Vagina (tissue), 2 donors: ENCODE measurements at regions not wholly inside any gene's neighbourhood (a gene's known extent, or its start where the extent isn't known, plus 50 kb on each side); places are given as distances from the start of the nearest gene placed in this dataset.

Experiments
- CTCF ChIP-seq, 3 experiments: fragments of 450-650 bp in 2 of 3; fragments of 200-600 bp in 1 of 3; sonication (generic) in 1 of 3; IDR thresholded peaks; one replicate each; pipeline ENCODE4 v1.5.1; 2017 to 2019; ENCODE audit warnings: antibody characterized with exemption in 3 of 3, mild to moderate bottlenecking in 2 of 3, moderate library complexity in 2 of 3
- POLR2A ChIP-seq, 2 donors: fragments of 450-650 bp; IDR thresholded peaks; one replicate each; pipeline ENCODE4 v1.6.1; 2017; ENCODE audit warnings: antibody characterized with exemption in 2 of 2, mild to moderate bottlenecking in 2 of 2, moderate library complexity in 2 of 2

- no peak for TF ChIP-seq CTCF (IDR thresholded peaks at IDR 0.05)
- no peak for TF ChIP-seq POLR2A (IDR thresholded peaks at IDR 0.05)
Observed at GRCh38 chr5:107278774-107279173, 392.0 kb downstream of the EFNA5 start.
